Naive thymus-derived CD8-positive, alpha-beta T cell (primary cell): ENCODE measurements at regions not wholly inside any gene's neighbourhood (a gene's known extent, or its start where the extent isn't known, plus 50 kb on each side); places are given as distances from the start of the nearest gene placed in this dataset.
"Not testable (repeated sequence)": the region's sequence is repeated elsewhere in the genome, so short reads cannot be mapped to it uniquely, and the experiment has no call there.

Source experiments
- ATAC-seq, 2 donors: fragments of 150-1000 bp; cut with Tn5 transposase in 1 of 2; sonication (Bioruptor Pico), chemical (Tn5 transposase) in 1 of 2; 1 replicate in 1 of 2; 2 replicates in 1 of 2; pipeline ENCODE4 v1.10.0; 2021; ENCODE audit warnings: mild to moderate bottlenecking in 2 of 2, moderate library complexity in 2 of 2
- POLR2A ChIA-PET: fragments of 350-600 bp; sonication (Branson Sonifier 250); formaldehyde crosslinking; loops from one replicate; lab custom pipeline; 2021; ENCODE audit warnings: antibody characterized with exemption; lab: Charles Lee
- DNase-seq, 10 donors: peaks; one replicate each; pipeline versions ENCODE4 v3.0.0 to v3.0.0-alpha.2; 2020 to 2022
- H3K27ac Mint-ChIP-seq, 10 donors: one replicate each; pipeline ENCODE4 v1.8.0; 2020 to 2022; ENCODE audit warnings: mild to moderate bottlenecking in 10 of 10, mixed read lengths in 10 of 10, moderate library complexity in 4 of 10, inconsistent platforms in 1 of 10
- H3K27me3 Mint-ChIP-seq, 5 donors: one replicate each; pipeline ENCODE4 v1.8.0; 2021 to 2022; ENCODE audit warnings: mixed read lengths in 5 of 5
- H3K36me3 Mint-ChIP-seq, 3 donors: one replicate each; pipeline ENCODE4 v1.8.0; 2020 to 2022; ENCODE audit warnings: mixed read lengths in 3 of 3, mild to moderate bottlenecking in 2 of 3, inconsistent platforms in 1 of 3
- H3K4me1 Mint-ChIP-seq, 4 donors: one replicate each; pipeline ENCODE4 v1.8.0; 2021 to 2022; ENCODE audit warnings: mixed read lengths in 4 of 4
- H3K4me3 Mint-ChIP-seq, 10 donors: one replicate each; pipeline ENCODE4 v1.8.0; 2020 to 2022; ENCODE audit warnings: mild to moderate bottlenecking in 10 of 10, mixed read lengths in 10 of 10, moderate library complexity in 6 of 10, inconsistent platforms in 1 of 10
- H3K9me3 Mint-ChIP-seq, 9 donors: one replicate each; pipeline ENCODE4 v1.8.0; 2020 to 2022; ENCODE audit warnings: mixed read lengths in 9 of 9, mild to moderate bottlenecking in 3 of 9, inconsistent platforms in 1 of 9, moderate library complexity in 1 of 9

GRCh38 chr4:133592106-133592505 is 443.0 kb downstream of the PCDH10 start:
- no peaks in the 10 kb centered on the region for H3K27me3 Mint-ChIP-seq
- no peaks in the 10 kb centered on the region for H3K4me1 Mint-ChIP-seq
- H3K9me3 Mint-ChIP-seq = peaks cover 0 to 2% (median 0%) of the 10 kb centered on the region in 9 donors
- POLR2A ChIA-PET = no interaction called here
- ATAC-seq (no peak), DNase-seq (no peak)
- H3K27ac Mint-ChIP-seq = no peak overlapping the region
- no peak overlapping the region for H3K4me3 Mint-ChIP-seq
- H3K36me3 Mint-ChIP-seq = no peaks in the 10 kb centered on the region

GRCh38 chr4:133588306-133588705 is 439.2 kb downstream of the PCDH10 start:
- DNase-seq (no peak), ATAC-seq (no peak)
- no peak overlapping the region for H3K4me3 Mint-ChIP-seq
- H3K4me1 Mint-ChIP-seq = no peaks in the 10 kb centered on the region
- POLR2A ChIA-PET = no interaction called here
- no peaks in the 10 kb centered on the region for H3K27me3 Mint-ChIP-seq
- no peak overlapping the region for H3K27ac Mint-ChIP-seq
- H3K9me3 Mint-ChIP-seq = peaks cover 0 to 6% (median 0%) of the 10 kb centered on the region in 9 donors
- H3K36me3 Mint-ChIP-seq = no peaks in the 10 kb centered on the region

- ATAC-seq (no peak), DNase-seq (no peak)
- POLR2A ChIA-PET = no interaction called here
- no peak overlapping the region for H3K27ac Mint-ChIP-seq
- H3K27me3 Mint-ChIP-seq = no peaks in the 10 kb centered on the region
- no peaks in the 10 kb centered on the region for H3K36me3 Mint-ChIP-seq
- H3K9me3 Mint-ChIP-seq = peaks cover 0 to 6% (median 2%) of the 10 kb centered on the region in 9 donors
- H3K4me3 Mint-ChIP-seq = no peak overlapping the region
- H3K4me1 Mint-ChIP-seq = no peaks in the 10 kb centered on the region
Observed at GRCh38 chr4:133585323-133585722, 436.2 kb downstream of the PCDH10 start.

- no peaks in the 10 kb centered on the region for H3K36me3 Mint-ChIP-seq
- ATAC-seq (no peak), DNase-seq (no peak)
- H3K27ac Mint-ChIP-seq = no peak overlapping the region
- H3K4me3 Mint-ChIP-seq = no peak overlapping the region
- POLR2A ChIA-PET = no interaction called here
- H3K4me1 Mint-ChIP-seq = no peaks in the 10 kb centered on the region
- peaks cover 0 to 6% (median 2%) of the 10 kb centered on the region in 9 donors for H3K9me3 Mint-ChIP-seq
- no peaks in the 10 kb centered on the region for H3K27me3 Mint-ChIP-seq
Observed at GRCh38 chr4:133584714-133585113, 435.6 kb downstream of the PCDH10 start.

GRCh38 chr4:133581996-133582619 is 433.0 kb downstream of the PCDH10 start:
- Mint-ChIP-seq H3K36me3 (no peaks in the 10 kb centered on the region), H3K9me3 (peaks cover 0 to 8% (median 2%) of the 10 kb centered on the region in 9 donors), H3K27me3 (no peaks in the 10 kb centered on the region), H3K27ac (no peak overlapping the region), H3K4me1 (peaks cover 0 to 2% (median 0%) of the 10 kb centered on the region in 4 donors), H3K4me3 (no peak overlapping the region)
- ATAC-seq (no peak), DNase-seq (no peak)
- POLR2A ChIA-PET = no interaction called here

- no peak overlapping the region for H3K27ac Mint-ChIP-seq
- ATAC-seq (no peak), DNase-seq (no peak)
- POLR2A ChIA-PET = no interaction called here
- H3K4me1 Mint-ChIP-seq = peaks cover 0 to 2% (median 0%) of the 10 kb centered on the region in 4 donors
- H3K9me3 Mint-ChIP-seq = peaks cover 0 to 14% (median 1%) of the 10 kb centered on the region in 9 donors
- no peaks in the 10 kb centered on the region for H3K36me3 Mint-ChIP-seq
- no peak overlapping the region for H3K4me3 Mint-ChIP-seq
- H3K27me3 Mint-ChIP-seq = no peaks in the 10 kb centered on the region
Observed at GRCh38 chr4:133574248-133574647, 425.2 kb downstream of the PCDH10 start.

- POLR2A ChIA-PET = no interaction called here
- Mint-ChIP-seq H3K27ac (no peak overlapping the region), H3K36me3 (no peaks in the 10 kb centered on the region), H3K4me3 (no peak overlapping the region), H3K27me3 (no peaks in the 10 kb centered on the region), H3K4me1 (no peaks in the 10 kb centered on the region), H3K9me3 (peaks cover 0 to 10% (median 2%) of the 10 kb centered on the region in 9 donors)
- ATAC-seq = no peak
- no peak for DNase-seq
Observed at GRCh38 chr4:133565379-133565778, 416.3 kb downstream of the PCDH10 start.

GRCh38 chr4:133559987-133560386 is 410.9 kb downstream of the PCDH10 start:
- ATAC-seq (no peak), DNase-seq (no peak)
- POLR2A ChIA-PET = no interaction called here
- Mint-ChIP-seq H3K9me3 (peaks cover 0 to 7% (median 2%) of the 10 kb centered on the region in 9 donors), H3K27ac (no peak overlapping the region), H3K36me3 (no peaks in the 10 kb centered on the region), H3K4me1 (no peaks in the 10 kb centered on the region), H3K4me3 (no peak overlapping the region), H3K27me3 (no peaks in the 10 kb centered on the region)

- DNase-seq (no peak), ATAC-seq (no peak)
- Mint-ChIP-seq H3K27ac (no peak overlapping the region), H3K4me3 (no peak overlapping the region), H3K4me1 (no peaks in the 10 kb centered on the region), H3K9me3 (peaks cover 0 to 5% (median 2%) of the 10 kb centered on the region in 9 donors), H3K36me3 (no peaks in the 10 kb centered on the region), H3K27me3 (no peaks in the 10 kb centered on the region)
- POLR2A ChIA-PET = no interaction called here
Observed at GRCh38 chr4:133555671-133556070, 406.6 kb downstream of the PCDH10 start.

GRCh38 chr4:133550436-133550835 is 401.3 kb downstream of the PCDH10 start:
- Mint-ChIP-seq H3K36me3 (no peaks in the 10 kb centered on the region), H3K4me3 (no peak overlapping the region), H3K27me3 (no peaks in the 10 kb centered on the region), H3K9me3 (peaks cover 0 to 8% (median 2%) of the 10 kb centered on the region in 9 donors), H3K4me1 (no peaks in the 10 kb centered on the region), H3K27ac (no peak overlapping the region)
- DNase-seq (no peak), ATAC-seq (no peak)
- POLR2A ChIA-PET = no interaction called here

- H3K27me3 Mint-ChIP-seq = no peaks in the 10 kb centered on the region
- DNase-seq (no peak), ATAC-seq (no peak)
- H3K9me3 Mint-ChIP-seq = peaks cover 0 to 22% (median 6%) of the 10 kb centered on the region in 9 donors
- POLR2A ChIA-PET = no interaction called here
- H3K36me3 Mint-ChIP-seq = no peaks in the 10 kb centered on the region
- H3K4me1 Mint-ChIP-seq = no peaks in the 10 kb centered on the region
- H3K4me3 Mint-ChIP-seq = no peak overlapping the region
- H3K27ac Mint-ChIP-seq = no peak overlapping the region
Observed at GRCh38 chr4:133544097-133544496, 395.0 kb downstream of the PCDH10 start.

GRCh38 chr4:133537780-133538281 is 388.7 kb downstream of the PCDH10 start:
- ATAC-seq (no peak), DNase-seq (no peak)
- no peaks in the 10 kb centered on the region for H3K4me1 Mint-ChIP-seq
- H3K4me3 Mint-ChIP-seq = no peak overlapping the region
- H3K9me3 Mint-ChIP-seq = peaks cover 0 to 17% (median 4%) of the 10 kb centered on the region in 9 donors
- H3K27ac Mint-ChIP-seq = peak overlapping the region in 1 of 10 donors; percentile 8
- no peaks in the 10 kb centered on the region for H3K36me3 Mint-ChIP-seq
- H3K27me3 Mint-ChIP-seq = no peaks in the 10 kb centered on the region
- POLR2A ChIA-PET = no interaction called here

GRCh38 chr4:133534224-133534623 is 385.1 kb downstream of the PCDH10 start:
- H3K4me3 Mint-ChIP-seq, H3K4me1 Mint-ChIP-seq, ATAC-seq, POLR2A ChIA-PET, H3K36me3 Mint-ChIP-seq, H3K27me3 Mint-ChIP-seq, H3K27ac Mint-ChIP-seq, DNase-seq: not testable (repeated sequence)
- peaks cover 0 to 35% (median 7%) of the 10 kb centered on the region in 9 donors for H3K9me3 Mint-ChIP-seq

- H3K4me3 Mint-ChIP-seq = no peak overlapping the region
- DNase-seq (no peak), ATAC-seq (no peak)
- POLR2A ChIA-PET = no interaction called here
- H3K4me1 Mint-ChIP-seq = no peaks in the 10 kb centered on the region
- H3K27me3 Mint-ChIP-seq = no peaks in the 10 kb centered on the region
- H3K9me3 Mint-ChIP-seq = peaks cover 0 to 10% (median 0%) of the 10 kb centered on the region in 9 donors
- no peak overlapping the region for H3K27ac Mint-ChIP-seq
- no peaks in the 10 kb centered on the region for H3K36me3 Mint-ChIP-seq
Observed at GRCh38 chr4:133524369-133524768, 375.3 kb downstream of the PCDH10 start.
